NCI-H1436 treated with DMSO at 0.1 percent for 48 hours (cell line): ENCODE measurements at regions not wholly inside any gene's neighbourhood (a gene's known extent, or its start where the extent isn't known, plus 50 kb on each side); places are given as distances from the start of the nearest gene placed in this dataset.

Experiments
- DNase-seq: peaks from one replicate; lab custom pipeline; 2025; lab: John Stamatoyannopoulos, UW

DNA sequence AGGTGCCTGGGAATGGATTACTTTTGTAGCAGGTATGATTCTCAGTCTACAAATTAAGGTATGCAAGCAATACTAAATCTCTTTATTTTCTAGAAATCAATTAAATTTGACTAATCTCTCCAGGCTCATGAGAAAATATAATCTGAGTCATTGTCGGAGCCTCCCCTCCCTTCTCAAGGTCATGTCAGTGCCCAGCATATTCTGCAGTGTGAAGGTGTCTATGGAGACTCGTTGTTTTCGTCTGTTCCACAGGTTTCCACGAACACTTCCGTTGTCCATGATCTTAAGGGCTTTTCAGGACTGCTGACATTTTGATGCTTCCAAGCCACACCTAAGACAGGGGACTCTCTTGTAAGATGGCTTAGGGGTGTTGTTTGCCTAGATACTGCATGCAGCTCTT lies 56.6 kb upstream of the SCOC start:
- DNase-seq = no peak

DNA sequence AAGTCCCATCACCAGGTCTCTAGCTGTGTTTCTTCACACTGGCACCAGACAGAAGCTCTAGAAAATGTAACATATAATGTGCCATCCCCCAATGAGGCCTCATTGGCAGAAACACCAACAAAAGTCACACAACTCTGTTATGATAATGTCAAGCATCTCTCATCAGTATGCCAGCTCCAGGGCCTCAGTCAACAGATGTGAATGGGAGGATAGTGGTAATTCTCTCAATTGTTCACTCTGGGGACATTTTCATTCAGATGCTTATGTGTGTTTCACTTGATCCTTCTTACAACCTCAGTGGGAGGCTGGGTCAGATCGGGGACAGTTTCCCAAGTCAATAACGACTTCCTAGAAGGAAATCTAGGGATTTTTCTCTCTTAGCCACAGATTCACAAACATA lies 57.5 kb upstream of the SCOC start:
- DNase-seq = no peak

DNA sequence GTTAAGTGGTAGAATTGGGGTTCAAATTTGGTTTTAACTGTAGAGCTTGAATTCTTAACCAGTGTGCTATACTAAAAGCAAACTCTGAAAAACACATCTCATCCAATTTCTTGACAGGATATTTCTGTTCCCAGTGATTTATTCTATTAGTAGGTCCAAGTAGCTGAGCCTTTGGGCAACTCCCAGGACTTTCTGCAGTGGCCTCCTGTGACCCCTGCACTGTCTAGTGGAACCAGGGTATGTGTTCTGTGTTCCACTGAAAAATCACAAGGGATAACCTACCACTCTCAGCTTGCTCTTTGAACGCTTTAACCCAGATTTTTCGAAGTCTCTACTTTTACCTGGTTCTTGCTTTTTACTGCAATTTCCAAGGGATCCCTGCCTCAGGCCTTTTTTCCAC lies 58.0 kb upstream of the SCOC start:
- no peak for DNase-seq

DNA sequence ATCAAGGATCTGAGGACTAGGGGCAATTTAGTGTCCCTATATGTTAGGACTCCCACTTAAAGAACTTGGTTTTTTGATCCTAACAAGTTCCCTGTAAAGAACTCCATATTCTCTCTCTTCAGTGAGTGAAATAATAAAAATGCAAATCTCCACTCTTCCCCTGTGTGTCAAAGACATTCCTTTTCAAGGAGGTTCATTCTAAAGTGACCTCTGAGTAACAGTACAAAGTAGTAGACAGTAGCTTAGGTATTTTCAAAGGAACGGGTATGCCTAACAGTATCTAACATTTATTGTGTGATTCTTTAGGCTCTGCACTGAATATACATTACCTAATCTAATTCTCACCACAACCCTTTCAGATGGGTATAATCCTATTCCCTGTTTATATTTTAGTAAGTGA lies 58.4 kb upstream of the SCOC start:
- DNase-seq = no peak

DNA sequence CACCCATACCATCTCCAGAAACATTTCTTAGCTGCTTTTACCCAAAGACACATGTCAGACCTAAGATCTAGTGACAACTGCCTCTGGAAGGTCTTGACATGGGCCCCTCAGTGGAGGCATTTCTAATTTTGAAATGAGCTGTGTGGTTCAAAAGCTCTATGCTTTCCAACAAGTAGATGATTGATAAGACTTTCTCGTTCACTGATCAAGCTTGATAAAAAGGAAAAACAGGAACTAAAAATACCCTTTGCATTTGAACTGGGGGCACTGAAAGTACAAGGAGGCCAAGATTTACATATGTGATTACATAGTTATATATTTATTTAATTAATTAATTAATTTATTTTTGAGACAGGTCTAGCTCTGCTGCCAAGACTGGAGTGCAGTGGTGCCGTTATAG lies 61.3 kb upstream of the SCOC start:
- no peak for DNase-seq

DNA sequence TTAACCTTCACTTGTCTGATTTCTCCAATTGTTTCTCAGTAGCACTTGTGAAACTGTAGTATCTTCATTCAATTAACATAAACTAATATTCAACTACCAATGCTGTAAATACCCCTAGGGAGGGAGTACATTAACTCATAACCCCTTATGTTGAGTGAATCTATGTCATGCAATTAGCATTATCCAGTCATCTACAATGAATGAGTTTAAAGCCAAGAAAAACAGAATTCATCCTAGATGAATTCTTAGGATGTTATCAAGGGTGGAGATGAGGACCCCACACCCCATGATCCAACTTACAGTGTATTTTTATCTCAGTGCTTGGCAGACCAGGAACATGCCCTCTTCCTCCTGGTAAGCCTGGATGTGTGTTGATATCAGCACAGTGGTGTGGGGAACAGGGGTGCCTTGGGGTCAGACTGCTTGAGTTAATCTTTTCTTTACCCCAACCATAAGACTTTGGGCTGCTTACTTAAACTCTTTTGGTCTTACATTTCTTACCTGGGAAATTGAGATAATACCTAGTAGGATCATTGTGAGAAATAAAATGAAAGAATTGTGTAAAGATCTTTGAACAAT lies 62.1 kb upstream of the SCOC start:
- DNase-seq = no peak

DNA sequence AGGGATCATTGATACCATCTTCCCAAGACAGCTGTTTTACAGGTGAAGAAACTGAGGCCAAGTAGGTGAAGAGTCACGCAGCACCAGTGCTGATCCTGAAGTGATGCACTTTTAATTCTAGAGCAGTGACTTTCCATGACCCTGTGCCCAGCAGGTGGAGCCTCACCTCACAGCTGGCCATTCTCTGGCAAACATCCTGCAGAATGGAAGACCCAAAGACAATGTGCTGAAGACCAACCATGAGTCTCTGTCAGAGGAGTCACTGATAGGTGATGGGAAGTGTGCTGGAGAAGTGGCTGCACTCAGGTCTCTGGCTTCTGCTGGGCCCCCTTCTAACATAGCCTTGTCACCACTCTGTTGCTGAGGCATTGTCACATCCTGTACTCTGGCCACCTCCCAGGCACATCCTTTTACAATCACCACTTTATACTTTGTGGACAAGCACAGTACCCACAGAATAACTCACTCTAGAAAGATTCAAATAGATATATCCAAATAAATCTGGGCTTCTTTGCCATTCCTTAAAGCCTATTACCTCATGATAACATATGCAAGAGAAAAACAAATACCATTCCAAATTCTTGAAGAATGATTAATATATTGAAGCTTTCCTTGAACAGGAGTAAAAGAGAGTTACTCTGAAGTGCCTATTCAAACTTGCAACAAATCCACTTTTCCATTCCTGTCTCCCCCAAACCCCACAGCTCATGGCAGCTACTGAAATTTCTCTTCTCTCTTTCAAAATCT lies 64.1 kb upstream of the SCOC start:
- DNase-seq = no peak

DNA sequence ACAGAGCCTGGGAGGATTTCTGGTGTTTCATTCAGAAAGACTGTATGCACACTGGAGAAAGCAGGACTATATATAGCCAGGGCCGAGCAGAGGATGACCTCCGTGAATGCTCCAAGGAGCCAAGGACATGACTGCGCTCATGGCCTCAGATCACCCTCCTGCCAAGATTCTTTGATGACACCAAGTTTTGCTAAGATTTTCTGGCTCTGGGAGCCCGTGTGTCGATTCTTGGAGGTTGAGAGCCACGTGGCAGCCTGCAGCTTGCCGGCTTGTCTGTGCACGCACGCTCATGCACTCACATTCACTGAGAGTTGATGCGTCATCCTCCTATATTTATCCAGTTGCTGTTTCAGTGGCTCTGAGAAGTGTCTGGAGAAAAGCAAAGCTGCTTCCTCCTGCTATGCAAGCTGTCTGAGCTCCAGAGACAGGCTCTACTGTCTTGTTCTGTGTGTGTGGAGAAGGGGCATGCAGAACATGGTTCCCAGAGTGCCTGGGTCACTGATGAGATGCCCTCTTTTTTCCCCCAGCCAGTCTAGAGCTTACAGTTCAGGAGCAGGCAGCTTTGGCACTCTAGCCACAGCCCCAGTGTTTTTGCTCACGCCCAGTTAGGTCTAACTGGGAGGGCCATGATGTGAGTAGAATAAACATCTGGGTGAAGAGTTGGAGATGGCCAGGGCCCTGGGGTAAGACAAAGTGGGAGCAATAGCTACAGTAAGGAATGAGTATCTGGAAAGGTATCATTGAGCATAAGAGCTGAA lies 64.9 kb upstream of the SCOC start:
- peak; percentile 45 for DNase-seq

DNA sequence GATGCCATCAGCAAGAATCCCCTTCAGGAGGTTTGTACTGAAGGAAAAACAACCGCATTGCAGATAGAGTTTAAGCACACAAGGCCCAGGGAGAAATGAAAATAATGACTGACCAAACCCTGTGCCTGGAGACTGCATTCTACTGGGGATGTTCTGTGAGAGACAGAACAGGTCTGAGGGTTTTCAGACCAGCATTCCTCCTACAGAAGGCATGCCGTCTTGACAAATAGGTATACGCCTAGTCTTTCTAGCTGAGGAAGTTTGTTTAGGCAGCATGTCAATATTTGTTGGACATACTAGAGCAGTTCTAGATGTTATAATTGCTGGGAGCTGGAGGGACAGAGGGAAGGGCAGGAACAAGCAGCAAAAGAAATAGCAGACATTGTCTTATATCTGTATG lies 68.4 kb upstream of the SCOC start:
- DNase-seq = no peak

DNA sequence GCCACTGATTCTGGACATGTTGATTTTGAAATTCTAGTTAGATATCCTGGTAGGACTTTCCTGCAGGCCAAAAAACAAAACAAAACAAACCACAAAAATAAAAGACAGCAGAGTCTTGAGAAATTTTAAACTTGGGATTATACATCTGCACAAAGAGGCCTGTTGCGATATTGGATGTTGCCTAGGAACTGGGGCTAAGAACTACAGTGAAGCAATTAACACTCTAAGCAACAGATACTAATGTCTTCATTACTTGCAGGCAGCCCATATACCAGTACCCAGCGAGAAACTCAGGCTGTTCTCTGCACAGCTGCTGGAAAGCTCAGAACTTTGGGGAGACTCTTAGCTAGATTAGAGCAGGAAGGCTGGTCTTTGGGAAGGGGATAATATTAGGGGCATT lies 69.1 kb upstream of the SCOC start:
- DNase-seq = no peak

DNA sequence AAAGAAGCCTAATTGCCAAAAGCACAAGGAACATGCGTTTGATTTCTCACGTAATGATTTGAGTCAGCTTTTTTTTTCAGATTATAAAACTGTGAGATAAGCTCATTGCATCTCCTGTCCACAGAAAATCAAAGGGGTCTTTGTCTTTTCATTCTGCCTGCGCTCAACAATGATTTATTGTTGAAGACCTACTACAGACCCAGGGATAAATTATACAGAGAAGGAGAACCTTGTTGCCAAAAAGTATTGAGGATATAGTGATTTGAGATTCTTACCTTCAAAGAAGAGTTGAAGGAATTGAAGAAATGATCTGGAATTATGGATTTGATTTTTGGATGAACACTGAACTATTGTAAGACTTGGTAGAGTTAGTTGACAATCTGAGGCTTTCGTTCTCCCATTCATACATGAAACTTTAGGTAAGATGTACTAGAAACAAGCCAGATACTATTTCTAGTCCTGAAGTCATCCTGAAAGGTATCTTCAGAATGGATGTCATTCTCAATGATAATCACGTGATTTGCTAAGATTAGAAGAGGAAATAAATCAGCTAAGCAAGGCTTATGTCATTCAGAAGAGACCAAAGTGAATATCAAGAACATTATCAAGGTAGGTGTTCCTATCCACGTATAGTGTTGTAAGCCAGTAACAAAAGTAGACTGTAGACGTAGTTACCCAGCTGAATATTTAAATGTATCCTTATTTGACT lies 71.1 kb upstream of the SCOC start:
- DNase-seq = no peak

DNA sequence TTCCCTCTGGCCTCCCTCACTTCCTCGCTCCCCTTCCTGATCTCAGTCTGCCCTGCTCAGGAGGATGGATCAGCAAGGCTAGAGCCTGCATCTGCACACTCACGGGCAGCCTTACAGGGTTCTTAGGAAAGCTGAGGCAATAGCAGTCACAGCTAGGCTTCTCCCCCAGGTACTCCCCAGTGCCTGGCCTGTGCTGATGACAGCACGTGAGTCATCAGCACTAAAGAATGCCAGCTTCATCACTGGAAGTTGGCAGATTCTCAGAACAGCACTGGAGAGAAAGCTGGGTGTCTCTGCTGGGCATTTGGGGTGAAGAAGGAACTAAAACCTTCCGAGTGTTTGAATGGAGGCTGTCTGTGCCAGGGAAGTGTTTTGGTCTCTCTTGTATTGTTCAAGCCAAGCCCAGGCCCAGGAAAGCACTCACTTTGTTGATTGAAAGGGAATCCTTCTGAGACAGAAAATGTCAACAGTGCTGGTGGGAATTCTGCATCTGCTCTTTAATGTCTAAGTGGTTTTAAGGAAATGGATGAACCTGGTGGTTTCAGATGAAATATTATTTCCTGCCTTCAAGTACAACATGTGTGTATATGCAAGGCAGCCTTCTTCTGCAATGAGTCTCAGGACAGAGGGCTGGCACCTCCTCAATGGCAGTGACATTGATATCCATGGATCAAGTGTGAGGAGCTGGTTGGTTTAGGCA lies 73.0 kb upstream of the SCOC start:
- DNase-seq = no peak

DNA sequence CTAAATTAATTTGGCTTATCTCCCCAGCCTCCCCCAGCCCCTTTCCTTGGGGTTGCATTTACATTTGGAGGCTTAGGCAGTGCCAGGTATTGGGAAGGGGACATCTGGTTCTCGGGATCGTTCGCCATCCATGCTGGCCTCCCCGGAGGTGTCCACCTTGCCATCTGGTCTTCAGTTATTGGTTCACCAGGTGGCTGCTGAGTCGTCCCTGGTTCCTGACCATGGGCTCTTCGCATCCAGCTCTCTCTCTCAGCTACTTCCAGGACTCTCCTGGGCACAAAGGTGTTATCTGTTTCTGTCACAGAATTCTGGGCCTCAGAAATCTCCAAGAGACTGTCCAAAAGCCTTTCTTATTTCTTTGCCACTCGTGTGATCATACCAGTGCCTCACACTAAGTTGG lies 75.4 kb upstream of the SCOC start:
- no peak for DNase-seq

DNA sequence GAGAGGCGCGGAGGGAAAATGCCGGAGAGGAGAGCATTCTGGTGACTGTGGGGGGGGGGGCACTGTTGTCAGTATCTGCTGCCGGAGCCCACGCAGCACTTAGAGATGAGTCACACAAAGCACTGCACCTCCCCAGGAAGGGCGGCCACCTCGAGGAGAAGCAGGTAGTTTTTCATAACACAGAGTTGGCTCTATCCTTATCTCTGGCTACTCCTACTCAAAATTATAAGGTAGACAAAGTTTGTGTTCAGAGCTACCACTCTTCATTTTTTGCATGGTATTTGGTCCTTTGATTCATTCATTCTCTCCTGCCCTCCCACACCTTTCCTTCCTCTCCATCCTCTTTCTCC lies 76.2 kb upstream of the SCOC start:
- peak; percentile 7 for DNase-seq

DNA sequence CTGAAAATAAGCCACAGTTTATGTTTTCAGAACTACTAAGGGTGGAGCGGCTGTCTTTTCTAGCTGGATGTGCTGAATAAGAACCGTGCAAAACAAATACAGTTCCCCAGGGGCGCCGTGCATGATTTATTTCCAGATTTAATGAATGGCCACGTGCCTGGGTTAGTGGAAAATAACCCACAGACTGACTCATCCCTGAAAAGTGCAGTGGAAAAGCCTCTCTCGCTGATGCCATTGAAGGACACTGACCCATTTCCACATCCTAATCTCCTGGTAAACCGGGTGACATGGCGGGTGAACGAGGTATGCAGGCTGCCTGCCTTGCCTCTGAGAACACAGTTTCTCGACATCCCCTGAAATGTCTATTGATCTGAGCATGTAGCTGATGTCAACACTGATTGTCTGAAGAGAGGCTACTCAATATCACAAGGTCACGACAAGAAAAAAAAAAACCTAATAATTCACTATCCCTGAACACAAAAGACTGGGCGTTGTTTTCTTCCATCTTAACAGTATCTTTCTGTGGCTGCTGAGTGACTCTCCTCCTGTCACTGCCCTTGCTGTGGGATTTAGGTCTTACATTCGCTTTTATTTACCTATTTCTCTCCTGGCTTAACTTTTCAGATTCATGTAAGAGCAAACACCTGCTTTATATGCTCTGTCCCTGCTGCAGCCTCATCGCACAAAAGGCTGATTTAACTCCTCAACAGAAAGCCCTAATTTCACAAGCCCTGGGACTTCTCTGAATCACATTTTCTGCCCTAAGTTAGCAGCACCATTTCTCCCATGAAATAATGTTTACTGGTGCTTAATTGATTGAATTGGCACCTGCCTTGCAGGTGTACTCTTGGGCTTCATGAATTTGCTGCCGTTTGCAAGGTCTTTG lies 76.9 kb upstream of the SCOC start:
- DNase-seq = peak; percentile 55

DNA sequence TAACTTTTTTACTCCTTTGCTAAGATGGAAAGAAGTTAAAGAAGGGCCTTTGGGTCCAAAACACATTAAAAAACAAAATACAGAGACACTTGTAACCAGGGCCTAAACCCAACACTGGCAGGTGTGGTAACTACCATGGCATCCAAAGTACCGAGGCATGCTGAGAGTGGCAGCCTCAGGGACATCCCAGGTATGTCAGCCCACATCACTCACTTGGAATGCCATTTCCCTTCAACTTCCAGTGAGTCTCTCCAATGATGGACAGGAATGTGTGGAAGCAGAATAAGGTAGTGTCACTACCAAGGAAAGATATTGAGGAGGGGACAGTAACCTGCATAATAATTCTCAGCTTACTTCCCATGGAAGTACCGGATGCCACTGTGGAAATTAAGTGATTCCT lies 79.5 kb upstream of the SCOC start:
- DNase-seq = no peak

DNA sequence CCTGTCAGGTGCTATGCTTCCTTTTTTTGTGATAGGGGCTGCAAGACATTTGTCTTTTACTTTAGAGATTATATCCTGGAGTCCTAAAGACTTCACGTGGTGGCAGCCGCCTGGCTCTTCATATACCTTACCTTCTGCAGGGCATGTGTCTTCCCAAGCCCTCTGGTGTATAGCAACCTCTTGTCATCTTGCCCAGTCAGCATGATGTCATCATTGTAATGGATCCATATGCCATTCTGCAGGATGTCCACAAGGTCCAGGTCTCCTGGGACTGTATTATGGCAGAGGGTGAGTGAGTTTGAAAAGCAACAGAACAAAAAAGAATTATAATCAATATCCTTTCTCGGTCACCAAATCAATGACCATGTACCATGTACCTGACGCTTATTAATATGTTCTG lies 82.2 kb upstream of the SCOC start:
- no peak for DNase-seq

DNA sequence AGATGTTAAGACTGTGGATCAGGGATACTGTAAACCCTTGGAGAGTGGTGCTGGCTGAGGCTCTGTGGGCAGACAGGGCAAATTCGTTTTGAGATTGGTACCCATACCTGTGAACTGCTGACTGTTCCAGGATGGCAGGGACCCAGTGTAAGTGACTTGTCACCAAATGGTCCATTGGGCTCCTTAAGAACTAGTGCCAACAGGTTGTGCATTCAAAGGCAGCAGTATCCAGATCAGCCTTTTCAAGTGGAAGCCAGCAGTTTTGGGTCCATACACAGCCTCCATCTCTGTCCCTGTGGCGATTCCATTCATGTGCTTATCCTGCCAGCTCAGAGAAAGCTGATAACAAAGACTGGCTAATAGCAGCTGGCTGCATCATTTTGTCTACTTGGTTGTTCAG lies 84.0 kb upstream of the SCOC start:
- DNase-seq = no peak

DNA sequence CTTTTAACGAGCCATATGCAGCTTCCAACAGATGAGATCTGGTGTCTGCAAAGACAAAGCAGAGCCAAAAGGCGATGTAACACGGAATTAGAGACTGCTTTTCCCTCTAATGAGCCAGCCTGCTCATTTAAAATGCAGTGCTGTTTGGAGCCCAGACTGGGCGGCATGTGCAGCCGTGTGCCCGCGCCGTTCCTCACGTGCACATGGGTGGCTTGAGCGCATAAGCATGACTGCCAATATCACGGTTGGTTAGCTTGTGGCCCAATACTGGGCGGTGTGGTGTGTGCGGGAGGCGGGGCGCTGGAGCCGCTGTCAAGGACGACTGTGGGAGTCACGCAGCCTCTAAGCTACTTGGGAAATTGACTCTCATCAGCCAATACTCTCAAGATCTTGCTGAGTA lies 87.0 kb upstream of the SCOC start:
- no peak for DNase-seq

DNA sequence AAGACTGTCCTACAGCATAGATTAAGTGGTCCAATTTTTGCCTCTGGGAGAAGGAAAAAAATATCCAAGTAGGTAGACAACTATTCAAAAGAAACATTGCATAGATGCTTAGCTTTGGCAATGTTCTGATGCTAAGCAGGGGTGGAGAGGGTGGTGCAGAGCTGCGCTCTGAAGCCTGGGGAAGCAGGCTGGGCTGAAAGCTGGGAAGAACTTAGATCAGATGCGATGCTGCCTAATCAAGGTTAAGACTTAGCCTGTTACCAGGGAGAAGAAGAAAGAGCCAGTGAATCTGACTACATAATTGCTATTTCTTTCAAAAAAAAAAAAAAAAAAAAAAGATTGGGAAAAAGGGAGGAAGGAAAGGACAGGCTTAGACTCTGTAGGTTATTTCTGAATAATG lies 89.0 kb upstream of the SCOC start:
- DNase-seq = no peak

DNA sequence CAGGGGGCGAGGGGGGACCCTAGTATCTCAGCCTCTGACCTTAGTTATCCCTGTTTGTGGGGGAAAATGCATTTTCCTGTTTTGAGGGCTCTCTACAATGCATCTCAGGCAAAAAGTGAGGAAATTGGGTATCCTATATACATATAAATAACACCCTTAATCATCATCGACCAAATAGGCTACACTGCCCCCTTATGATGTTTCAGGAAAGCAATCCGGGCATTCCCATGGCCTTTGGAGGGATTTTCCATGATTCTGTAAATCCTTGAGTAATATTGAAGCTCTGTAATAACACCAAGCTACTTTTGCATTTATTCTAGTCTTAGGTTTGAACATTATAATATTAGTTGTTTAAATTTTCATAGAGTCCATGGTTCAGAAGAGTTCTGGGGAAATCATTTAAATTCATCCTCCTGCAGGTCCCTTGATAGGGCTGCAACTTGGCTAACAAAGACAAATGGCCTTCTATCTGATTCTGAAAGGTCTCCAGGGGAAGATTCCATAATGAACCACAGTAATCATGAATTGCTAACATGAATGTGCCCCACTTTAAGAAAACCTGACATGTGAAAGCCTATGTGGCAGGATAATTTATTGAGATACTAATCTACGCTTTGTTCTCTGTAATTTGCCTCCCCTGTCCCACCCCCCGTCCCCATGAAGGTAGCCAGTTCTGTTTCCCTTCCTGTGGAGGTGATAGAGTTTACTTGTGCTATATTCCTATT lies 91.5 kb upstream of the SCOC start:
- DNase-seq = no peak
